HG02610 (cell line): ENCODE measurements at regions not wholly inside any gene's neighbourhood (a gene's known extent, or its start where the extent isn't known, plus 50 kb on each side); places are given as distances from the start of the nearest gene placed in this dataset.
A peak's percentile ranks its signal among the peaks of the same experiment; 100 is the strongest.

Experiments
- ATAC-seq: cut with Tn5 transposase; IDR thresholded peaks from one replicate; pipeline ENCODE4 v1.9.1; 2021; ENCODE audit warnings: mild to moderate bottlenecking, moderate library complexity; ENCODE audit not compliant: unreplicated experiment

DNA sequence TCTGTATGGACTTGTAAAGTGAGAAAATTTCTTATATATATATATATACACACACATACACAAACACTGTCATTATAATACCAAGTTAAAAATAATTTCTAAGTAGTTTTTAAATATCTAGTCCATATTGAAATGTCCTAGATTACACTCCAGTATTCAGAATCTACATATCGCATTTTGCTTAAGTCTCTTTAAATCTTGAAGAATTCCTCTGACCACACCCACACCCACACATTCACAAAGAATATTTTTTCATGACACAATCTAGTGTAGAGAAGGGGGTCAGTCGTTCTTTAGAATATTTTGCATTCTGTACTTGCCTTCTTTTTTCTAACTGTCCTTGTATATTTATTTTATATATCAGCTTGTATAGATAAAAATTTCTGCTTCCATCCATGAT lies 509.7 kb downstream of the CCDC85A start:
- no peak for ATAC-seq

- ATAC-seq: no peak
Observed at GRCh38 chr2:56703001-56703400, 519.2 kb downstream of the CCDC85A start.

- ATAC-seq: no peak
Observed at GRCh38 chr2:56705713-56706112, 521.9 kb downstream of the CCDC85A start.

DNA sequence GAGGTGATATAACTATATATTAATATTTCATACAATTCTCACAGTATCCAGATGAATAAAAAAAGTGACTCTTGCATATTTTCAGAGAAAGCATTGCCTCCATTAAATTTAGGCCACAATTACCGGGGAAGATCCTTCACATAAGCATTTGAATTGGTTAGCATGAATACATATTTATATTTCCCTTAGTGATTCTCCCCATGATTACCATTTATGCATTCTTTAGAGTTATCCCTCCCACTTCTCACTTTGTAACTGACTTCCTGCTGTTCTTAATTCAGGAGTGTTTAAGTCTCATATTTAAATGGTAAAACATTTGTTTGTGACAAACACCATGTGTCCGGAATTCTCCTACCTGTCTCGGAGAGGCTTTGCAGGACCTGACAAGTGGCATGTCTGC lies 523.4 kb downstream of the CCDC85A start:
- ATAC-seq: no peak

DNA sequence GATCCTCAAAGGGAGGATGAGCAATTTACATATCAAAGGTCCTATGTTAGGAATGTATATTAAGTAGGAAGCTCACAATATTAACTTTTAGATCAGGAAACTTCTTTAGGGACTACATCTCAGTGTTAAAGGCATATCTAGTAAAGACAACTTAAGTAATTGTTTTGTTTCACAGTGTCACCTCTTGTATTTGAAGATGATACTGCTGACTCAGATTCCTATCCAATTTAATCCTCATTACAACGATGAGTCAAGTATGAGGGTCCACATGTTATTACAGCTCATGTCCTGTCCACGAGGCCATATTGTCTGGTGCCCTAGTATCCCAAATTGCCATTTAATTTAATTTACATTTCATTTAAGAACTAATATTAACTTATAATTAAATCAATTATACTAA lies 523.9 kb downstream of the CCDC85A start:
- no peak for ATAC-seq

- no peak for ATAC-seq
Observed at GRCh38 chr2:56709181-56709580, 525.4 kb downstream of the CCDC85A start.

DNA sequence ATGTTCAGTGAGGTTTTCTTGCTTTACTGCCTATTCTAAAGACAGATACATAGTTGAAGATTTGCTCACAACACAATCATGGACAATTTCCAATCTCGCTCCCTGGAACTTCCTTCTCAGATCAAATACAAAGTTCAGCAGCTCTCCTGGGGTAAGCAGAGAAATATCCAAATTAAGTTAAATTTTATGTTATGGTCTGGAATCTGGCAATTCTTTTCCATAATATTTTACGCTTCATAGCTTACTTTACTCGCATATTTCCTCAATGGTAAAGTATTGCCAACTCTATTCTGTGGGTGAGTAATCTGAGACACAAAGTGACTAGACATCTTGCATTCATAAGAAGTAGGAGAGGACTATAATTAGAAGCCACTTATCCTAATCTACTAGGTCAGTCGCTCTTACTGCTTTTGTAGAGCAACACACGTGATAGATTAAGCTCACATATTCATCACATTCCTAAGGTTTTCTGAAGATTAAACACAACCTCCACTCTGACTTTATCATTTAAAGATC lies 529.4 kb downstream of the CCDC85A start:
- ATAC-seq: no peak

GRCh38 chr2:56713978-56714377 lies 530.2 kb downstream of the CCDC85A start:
- ATAC-seq: no peak

GRCh38 chr2:56714400-56714799 lies 530.6 kb downstream of the CCDC85A start:
- no peak for ATAC-seq

DNA sequence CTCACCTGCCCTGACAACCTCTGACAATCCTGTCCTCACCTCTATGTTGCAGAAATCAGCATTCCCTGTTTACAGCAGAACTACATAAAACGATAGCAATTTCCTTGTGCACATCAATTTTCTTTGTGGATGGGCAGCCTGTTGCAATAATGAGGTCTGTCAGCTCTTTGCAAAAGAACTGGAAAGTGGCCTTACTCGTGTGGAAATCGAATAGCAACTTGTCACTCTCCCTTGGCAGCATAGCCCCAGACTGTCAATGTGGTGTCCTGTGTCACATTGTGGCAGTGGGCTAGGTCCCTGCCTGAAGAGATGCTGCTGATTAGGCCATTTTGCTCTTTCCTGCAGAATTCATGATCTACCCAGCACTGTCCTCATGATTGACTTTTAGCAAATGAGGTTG lies 531.9 kb downstream of the CCDC85A start:
- no peak for ATAC-seq

DNA sequence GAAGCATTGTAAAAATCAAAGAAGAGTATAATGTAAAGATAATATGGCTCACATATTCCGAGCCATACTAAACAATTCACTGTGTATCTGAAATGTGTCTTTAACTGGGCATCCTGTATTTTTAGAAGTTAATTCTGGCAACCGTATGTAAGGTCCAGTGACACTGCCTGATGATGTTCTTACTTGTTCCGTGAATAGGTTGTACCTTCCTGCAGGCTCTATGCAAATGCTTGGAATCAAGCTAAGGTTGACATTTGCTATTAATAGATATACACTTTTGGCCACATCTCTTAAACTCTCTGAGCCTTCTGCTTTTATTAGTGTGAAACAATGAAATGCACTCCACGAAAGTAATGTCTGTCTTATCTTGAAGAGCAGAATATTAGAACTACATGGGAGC lies 534.6 kb downstream of the CCDC85A start:
- no peak for ATAC-seq

- ATAC-seq: no peak
Observed at GRCh38 chr2:56729212-56729611, 545.4 kb downstream of the CCDC85A start.

DNA sequence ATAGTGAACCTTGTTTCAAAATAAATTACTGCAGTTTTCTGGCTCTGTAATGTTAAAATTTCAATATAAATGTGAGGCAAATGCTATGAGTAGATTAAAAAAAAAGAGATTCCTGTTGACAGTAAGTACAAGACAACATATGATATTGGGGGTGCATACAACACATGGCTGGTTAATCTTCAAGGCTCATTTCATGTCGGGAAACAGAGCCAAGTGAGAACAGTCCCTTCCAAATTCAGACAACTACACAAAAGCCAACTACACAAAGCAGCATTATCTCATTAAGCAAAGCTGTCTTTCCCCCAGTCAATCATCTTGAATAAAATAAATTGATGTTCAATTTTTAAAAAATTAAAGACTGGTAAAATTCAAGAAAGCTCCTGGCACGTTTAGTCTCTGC lies 549.2 kb downstream of the CCDC85A start:
- ATAC-seq: no peak

DNA sequence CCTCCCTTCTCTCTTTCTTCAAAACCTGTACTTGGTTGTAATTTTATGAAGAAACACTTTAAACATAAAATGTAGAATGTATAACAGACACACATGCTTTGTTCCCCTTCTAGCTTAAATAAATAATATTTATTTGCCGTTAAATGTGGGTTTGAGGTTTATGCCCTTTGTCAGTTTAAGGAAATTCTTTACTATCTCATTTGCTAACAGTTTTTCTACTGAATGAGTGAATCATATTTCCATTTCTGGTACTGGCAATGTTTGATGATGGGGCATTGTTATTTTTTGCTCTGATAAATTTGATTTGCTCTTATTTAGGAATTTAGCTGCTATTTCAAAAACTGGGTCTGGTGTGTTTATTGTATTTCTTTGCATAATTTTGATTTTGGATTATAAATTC lies 555.6 kb downstream of the CCDC85A start:
- no peak for ATAC-seq

- ATAC-seq: no peak
Observed at GRCh38 chr2:56741601-56742102, 557.9 kb downstream of the CCDC85A start.

DNA sequence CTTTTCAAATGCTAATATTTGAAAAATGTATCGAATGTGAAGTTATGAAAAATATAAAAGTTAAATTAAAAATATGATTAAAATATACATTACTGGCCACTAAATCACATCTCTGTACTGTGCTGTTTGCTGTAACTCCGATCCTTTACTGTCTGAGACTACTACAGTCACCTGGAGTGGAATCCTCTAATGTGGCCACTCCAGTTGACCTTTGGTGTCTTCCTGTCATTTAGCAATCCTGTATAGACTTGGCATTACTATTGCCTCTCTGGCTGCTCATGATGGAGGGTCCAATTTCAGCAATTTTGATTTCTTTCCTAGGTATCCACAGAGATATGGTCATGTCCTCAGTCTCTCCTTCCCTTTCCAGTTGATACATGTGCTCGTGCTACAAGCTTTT lies 560.0 kb downstream of the CCDC85A start:
- no peak for ATAC-seq

GRCh38 chr2:56749152-56749752 lies 565.5 kb downstream of the CCDC85A start:
- ATAC-seq: peak; percentile 61

GRCh38 chr2:56753182-56753581 lies 569.4 kb downstream of the CCDC85A start:
- ATAC-seq: no peak

- ATAC-seq: no peak
Observed at GRCh38 chr2:56754066-56754615, 570.4 kb downstream of the CCDC85A start.

GRCh38 chr2:56754627-56755026 lies 570.8 kb downstream of the CCDC85A start:
- ATAC-seq: no peak

GRCh38 chr2:56757884-56758545 lies 574.2 kb downstream of the CCDC85A start:
- no peak for ATAC-seq

GRCh38 chr2:56763683-56764082 lies 579.9 kb downstream of the CCDC85A start:
- ATAC-seq: no peak
